B cell (primary cell): ENCODE measurements at regions not wholly inside any gene's neighbourhood (a gene's known extent, or its start where the extent isn't known, plus 50 kb on each side); places are given as distances from the start of the nearest gene placed in this dataset.

Source experiments
- ATAC-seq: fragments of 200-7000 bp; cut with Tn5 transposase; one replicate; pipeline ENCODE4 v1.10.0; 2021; ENCODE audit warnings: low read depth, mild to moderate bottlenecking, moderate number of reproducible peaks, moderate library complexity
- CTCF ChIA-PET: fragments of 350-600 bp; sonication (Branson Sonifier 250); formaldehyde crosslinking; loops from one replicate; lab custom pipeline; 2021; ENCODE audit warnings: antibody characterized with exemption, inconsistent platforms; lab: Charles Lee
- POLR2A ChIA-PET: fragments of 350-600 bp; sonication (Branson Sonifier 250); formaldehyde crosslinking; loops from one replicate; lab custom pipeline; 2021; ENCODE audit warnings: antibody characterized with exemption; lab: Charles Lee
- DNase-seq: peaks from one replicate; pipeline ENCODE4 v3.0.0; 2013
- H2AFZ ChIP-seq: 2 replicates; pipeline ENCODE4 v1.6.1; 2012; ENCODE audit warnings: mild to moderate bottlenecking, low read depth, low read length; ENCODE audit not compliant: insufficient read depth, poor library complexity, severe bottlenecking
- H3K27ac ChIP-seq, 2 donors: 1 replicate in 1 of 2; 2 replicates in 1 of 2; pipeline ENCODE4 v1.5.1; 2012 to 2013; ENCODE audit warnings: low read length in 2 of 2, mild to moderate bottlenecking in 2 of 2, moderate library complexity in 1 of 2
- H3K27me3 ChIP-seq, 4 experiments: fragments of 200-600 bp in 1 of 4; sonication (generic) in 1 of 4; replicated peaks in 1 of 4; 1 replicate in 2 of 4; 2 replicates in 2 of 4; pipeline versions ENCODE4 v1.6.1 to v1.7.0; 2013 to 2016; ENCODE audit warnings: low read length in 3 of 4, mild to moderate bottlenecking in 2 of 4, mixed read lengths in 1 of 4, moderate library complexity in 1 of 4; ENCODE audit not compliant: insufficient read depth in 4 of 4, control insufficient read depth in 3 of 4; ENCODE audit errors: control extremely low read depth in 1 of 4
- H3K36me3 ChIP-seq, 2 experiments: replicated peaks in 1 of 2; 1 replicate in 1 of 2; 2 replicates in 1 of 2; pipeline versions ENCODE4 v1.6.1 to v1.7.1; 2013; ENCODE audit warnings: low read length in 1 of 2; ENCODE audit not compliant: insufficient read depth in 2 of 2, control insufficient read depth in 1 of 2; ENCODE audit errors: control extremely low read depth in 1 of 2, extremely low read depth in 1 of 2
- H3K4me1 ChIP-seq, 2 donors: fragments of 200-600 bp in 1 of 2; sonication (generic) in 1 of 2; 1 replicate in 1 of 2; 2 replicates in 1 of 2; pipeline versions ENCODE4 v1.5.1 to v1.6.1; 2013 to 2017; ENCODE audit warnings: low read length in 2 of 2; ENCODE audit not compliant: control insufficient read depth in 2 of 2, insufficient read depth in 2 of 2
- H3K4me2 ChIP-seq: replicated peaks from 2 replicates; pipeline ENCODE3; 2012; ENCODE audit warnings: mild to moderate bottlenecking, low read depth, low read length; ENCODE audit not compliant: poor library complexity, severe bottlenecking
- H3K4me3 ChIP-seq, 5 experiments: fragments of 200-600 bp in 1 of 5; sonication (generic) in 1 of 5; 1 replicate in 3 of 5; 2 replicates in 2 of 5; pipeline versions ENCODE4 v1.5.1 to v1.7.0; 2011 to 2016; ENCODE audit warnings: low read length in 4 of 5, mild to moderate bottlenecking in 4 of 5, low read depth in 2 of 5, control low read depth in 1 of 5, moderate library complexity in 1 of 5; ENCODE audit not compliant: insufficient read depth in 1 of 5; ENCODE audit errors: control extremely low read depth in 1 of 5, extremely low read depth in 1 of 5
- H3K79me2 ChIP-seq: fragments of 200-600 bp; sonication (generic); one replicate; pipeline ENCODE4 v1.6.0; 2016; ENCODE audit warnings: low read length; ENCODE audit not compliant: control insufficient read depth, insufficient read depth
- H3K9ac ChIP-seq: fragments of 200-600 bp; sonication (generic); 2 replicates; pipeline ENCODE4 v1.6.1; 2017; ENCODE audit warnings: mild to moderate bottlenecking, low read length, moderate library complexity
- H3K9me3 ChIP-seq, 3 donors: one replicate each; pipeline versions ENCODE4 v1.6.1 to v1.7.1; 2013; ENCODE audit warnings: low read length in 2 of 3; ENCODE audit not compliant: control insufficient read depth in 2 of 3, insufficient read depth in 1 of 3; ENCODE audit errors: control extremely low read depth in 1 of 3
- H4K20me1 ChIP-seq: 2 replicates; pipeline ENCODE4 v1.6.0; 2012; ENCODE audit warnings: mild to moderate bottlenecking, low read length; ENCODE audit not compliant: insufficient read depth, control insufficient read depth, poor library complexity, severe bottlenecking
- H3K27ac Mint-ChIP-seq: one replicate; pipeline ENCODE4 v1.8.0; 2021; ENCODE audit warnings: mixed read lengths
- H3K27me3 Mint-ChIP-seq: one replicate; pipeline ENCODE4 v1.8.0; 2021; ENCODE audit warnings: mixed read lengths
- H3K4me1 Mint-ChIP-seq: one replicate; pipeline ENCODE4 v1.8.0; 2021; ENCODE audit warnings: mixed read lengths
- H3K4me3 Mint-ChIP-seq: one replicate; pipeline ENCODE4 v1.8.0; 2021; ENCODE audit warnings: mixed read lengths
- H3K9me3 Mint-ChIP-seq: one replicate; pipeline ENCODE4 v1.8.0; 2022; ENCODE audit warnings: mixed read lengths; ENCODE audit not compliant: insufficient read depth
- CTCF ChIP-seq: fragments of 200-600 bp; IDR thresholded peaks from one replicate; pipeline ENCODE4 v1.8.0; 2022; ENCODE audit warnings: antibody characterized with exemption, mild to moderate bottlenecking
- EZH2 ChIP-seq: IDR thresholded peaks from 2 replicates; pipeline ENCODE4 v1.6.1; 2012; ENCODE audit warnings: borderline replicate concordance, low read depth, mild to moderate bottlenecking, moderate library complexity, low read length; ENCODE audit not compliant: insufficient read depth, poor library complexity, severe bottlenecking
- WGBS: methylation state at CpG from one replicate; pipeline ENCODE4 v1.1.5; 2013; ENCODE audit warnings: missing lambda C conversion rate; ENCODE audit not compliant: insufficient coverage; 5-methylcytosine and 5-hydroxymethylcytosine counted together
- intact Hi-C: fragments of 100-400 bp; cut with micrococcal nuclease; formaldehyde crosslinking; loops from one replicate; pipeline ENCODE4 v1.10.0; 2022

- Histone ChIP-seq H3K9me3 (peaks cover 0 to 21% (median 0%) of the 10 kb centered on the region in 3 donors), H3K27ac (no peak overlapping the region), H3K79me2 (no peaks in the 10 kb centered on the region), H2AFZ (no peak overlapping the region), H3K4me2 (no peak overlapping the region), H3K36me3 (no peaks in the 10 kb centered on the region), H3K27me3 (no peaks in the 10 kb centered on the region), H3K9ac (no peak overlapping the region), H3K4me3 (no peak overlapping the region), H4K20me1 (no peaks in the 10 kb centered on the region), H3K4me1 (no peaks in the 10 kb centered on the region)
- intact Hi-C loops: no loop called here
- 90% methylated on average over 13 of the region's 14 CpGs for WGBS
- ChIA-PET CTCF (no interaction called here), POLR2A (no interaction called here)
- Mint-ChIP-seq H3K27ac (no peak overlapping the region), H3K27me3 (peaks cover 16% of the 10 kb centered on the region), H3K9me3 (peaks cover 4% of the 10 kb centered on the region), H3K4me1 (no peaks in the 10 kb centered on the region), H3K4me3 (no peak overlapping the region)
- no peak for TF ChIP-seq CTCF
- TF ChIP-seq EZH2: no peak
- DNase-seq: no peak
- no peak for ATAC-seq
Observed at GRCh38 chr11:70834984-70835560, 417.3 kb downstream of the SHANK2 start.

- ChIA-PET POLR2A (no interaction called here), CTCF (no interaction called here)
- Histone ChIP-seq H3K36me3 (no peaks in the 10 kb centered on the region), H3K4me3 (no peak overlapping the region), H3K27ac (no peak overlapping the region), H4K20me1 (no peaks in the 10 kb centered on the region), H3K4me2 (no peak overlapping the region), H3K27me3 (no peaks in the 10 kb centered on the region), H3K4me1 (no peaks in the 10 kb centered on the region), H3K9ac (no peak overlapping the region), H3K9me3 (peaks cover 0 to 19% (median 0%) of the 10 kb centered on the region in 3 donors), H2AFZ (no peak overlapping the region), H3K79me2 (no peaks in the 10 kb centered on the region)
- Mint-ChIP-seq H3K4me3 (no peak overlapping the region), H3K27me3 (peaks cover 16% of the 10 kb centered on the region), H3K27ac (no peak overlapping the region), H3K9me3 (peaks cover 4% of the 10 kb centered on the region), H3K4me1 (no peaks in the 10 kb centered on the region)
- ATAC-seq (no peak), DNase-seq (no peak)
- intact Hi-C loops: no loop called here
- TF ChIP-seq EZH2 (no peak), CTCF (no peak)
- 86% methylated on average over 8 of the region's 10 CpGs for WGBS
Observed at GRCh38 chr11:70836071-70836470, 416.3 kb downstream of the SHANK2 start.
